H9 (cell line): ENCODE measurements at regions not wholly inside any gene's neighbourhood (a gene's known extent, or its start where the extent isn't known, plus 50 kb on each side); places are given as distances from the start of the nearest gene placed in this dataset.

Source experiments
- DNase-seq: peaks from one replicate; pipeline ENCODE4 v3.0.0-alpha.2; 2017
- H2AFZ ChIP-seq: one replicate; pipeline ENCODE4 v1.6.1; 2013; ENCODE audit warnings: mild to moderate bottlenecking, low read length, control low read depth, moderate library complexity
- H2AK5ac ChIP-seq: 2 replicates; pipeline ENCODE4 v1.6.1; 2013; ENCODE audit warnings: low read length, control low read depth, mixed read lengths; ENCODE audit not compliant: insufficient read length
- H2BK120ac ChIP-seq: one replicate; pipeline ENCODE4 v1.6.1; 2013; ENCODE audit warnings: low read depth, mild to moderate bottlenecking, low read length, control low read depth, inconsistent platforms; ENCODE audit not compliant: poor library complexity, severe bottlenecking
- H2BK12ac ChIP-seq: 2 replicates; pipeline ENCODE4 v1.6.1; 2013; ENCODE audit warnings: low read length, control low read depth, mixed read lengths, low read depth; ENCODE audit not compliant: insufficient read length
- H2BK15ac ChIP-seq: 2 replicates; pipeline ENCODE4 v1.6.1; 2013; ENCODE audit warnings: low read depth, low read length, control low read depth
- H2BK20ac ChIP-seq: one replicate; pipeline ENCODE4 v1.6.1; 2013; ENCODE audit warnings: low read depth, mild to moderate bottlenecking, low read length, control low read depth, inconsistent platforms; ENCODE audit not compliant: poor library complexity, severe bottlenecking
- H2BK5ac ChIP-seq: 2 replicates; pipeline ENCODE4 v1.6.1; 2013; ENCODE audit warnings: low read length, control low read depth, mixed read lengths; ENCODE audit not compliant: insufficient read length
- H3K14ac ChIP-seq: 2 replicates; pipeline ENCODE4 v1.6.1; 2013; ENCODE audit warnings: low read length, control low read depth; ENCODE audit not compliant: insufficient read depth
- H3K18ac ChIP-seq: 2 replicates; pipeline ENCODE4 v1.6.1; 2013; ENCODE audit warnings: low read depth, mild to moderate bottlenecking, mixed read lengths, low read length, control low read depth; ENCODE audit not compliant: insufficient read length
- H3K23ac ChIP-seq: 2 replicates; pipeline ENCODE4 v1.6.1; 2013; ENCODE audit warnings: low read length, control low read depth, mixed read lengths, low read depth; ENCODE audit not compliant: insufficient read length
- H3K23me2 ChIP-seq: 2 replicates; pipeline ENCODE4 v1.6.1; 2013; ENCODE audit warnings: low read depth, mild to moderate bottlenecking, mixed read lengths, low read length, control low read depth; ENCODE audit not compliant: insufficient read length, poor library complexity, severe bottlenecking
- H3K27ac ChIP-seq: 2 replicates; pipeline ENCODE4 v1.5.1; 2013; ENCODE audit warnings: low read length, control low read depth, mixed read lengths, low read depth; ENCODE audit not compliant: insufficient read length
- H3K27me3 ChIP-seq: 2 replicates; pipeline ENCODE4 v1.6.1; 2013; ENCODE audit warnings: low read length, control low read depth, inconsistent platforms; ENCODE audit not compliant: insufficient read depth
- H3K4ac ChIP-seq: 2 replicates; pipeline ENCODE4 v1.6.1; 2013; ENCODE audit warnings: low read depth, mild to moderate bottlenecking, control low read depth, inconsistent platforms, low read length, moderate library complexity
- H3K4me1 ChIP-seq: 2 replicates; pipeline ENCODE4 v1.6.1; 2013; ENCODE audit warnings: low read length, control low read depth, inconsistent platforms; ENCODE audit not compliant: insufficient read depth
- H3K4me2 ChIP-seq: 2 replicates; pipeline ENCODE4 v1.6.1; 2013; ENCODE audit warnings: low read length, control low read depth, mixed read lengths; ENCODE audit not compliant: insufficient read length, insufficient read depth
- H3K56ac ChIP-seq: 2 replicates; pipeline ENCODE4 v1.6.1; 2013; ENCODE audit warnings: low read depth, mild to moderate bottlenecking, mixed read lengths, low read length, control low read depth; ENCODE audit not compliant: insufficient read length
- H3K79me1 ChIP-seq: 2 replicates; pipeline ENCODE4 v1.6.1; 2013; ENCODE audit warnings: low read depth, mild to moderate bottlenecking, moderate library complexity, low read length, control low read depth, inconsistent platforms; ENCODE audit not compliant: insufficient read depth, poor library complexity, severe bottlenecking
- H3K79me2 ChIP-seq: 2 replicates; pipeline ENCODE4 v1.6.1; 2013; ENCODE audit warnings: low read length, control low read depth, inconsistent platforms; ENCODE audit not compliant: insufficient read depth
- H3K9ac ChIP-seq: 2 replicates; pipeline ENCODE4 v1.6.1; 2013; ENCODE audit warnings: low read length, control low read depth, mixed read lengths; ENCODE audit not compliant: insufficient read length; ENCODE audit errors: extremely low read depth
- H3K9me3 ChIP-seq: one replicate; pipeline ENCODE4 v1.6.1; 2013; ENCODE audit warnings: low read depth, low read length, inconsistent platforms; ENCODE audit not compliant: control insufficient read depth
- H3T11ph ChIP-seq: one replicate; pipeline ENCODE4 v1.6.1; 2013; ENCODE audit warnings: mild to moderate bottlenecking, low read length, control low read depth, inconsistent platforms
- H4K20me1 ChIP-seq: one replicate; pipeline ENCODE4 v1.6.1; 2013; ENCODE audit not compliant: control insufficient read depth, insufficient read length, insufficient read depth
- H4K5ac ChIP-seq: 2 replicates; pipeline ENCODE4 v1.6.1; 2013; ENCODE audit warnings: low read depth, mild to moderate bottlenecking, mixed read lengths, low read length, control low read depth; ENCODE audit not compliant: insufficient read length
- H4K8ac ChIP-seq: replicated peaks from 2 replicates; pipeline ENCODE4 v1.6.1; 2013; ENCODE audit warnings: low read length, control low read depth, mixed read lengths, low read depth; ENCODE audit not compliant: insufficient read length
- H4K91ac ChIP-seq: 2 replicates; pipeline ENCODE4 v1.6.1; 2013; ENCODE audit warnings: low read depth, mild to moderate bottlenecking, moderate library complexity, mixed read lengths, low read length, control low read depth; ENCODE audit not compliant: insufficient read length
- H3K27ac Mint-ChIP-seq, 3 experiments: 2 replicates in 2 of 3; 3 replicates in 1 of 3; pipeline ENCODE4 v1.8.0; 2020 to 2021; ENCODE audit warnings: mixed read lengths in 3 of 3, mild to moderate bottlenecking in 1 of 3, moderate library complexity in 1 of 3
- H3K27me3 Mint-ChIP-seq: 2 replicates; pipeline ENCODE4 v1.8.0; 2021; ENCODE audit warnings: low read depth, mild to moderate bottlenecking, moderate library complexity, mixed read lengths
- H3K36me3 Mint-ChIP-seq, 3 experiments: 2 replicates in 2 of 3; 3 replicates in 1 of 3; pipeline ENCODE4 v1.8.0; 2020 to 2021; ENCODE audit warnings: low read depth in 3 of 3, mixed read lengths in 3 of 3; ENCODE audit not compliant: insufficient read depth in 1 of 3
- H3K4me1 Mint-ChIP-seq, 2 experiments: 2 replicates each; pipeline ENCODE4 v1.8.0; 2020; ENCODE audit warnings: mixed read lengths in 2 of 2
- H3K4me3 Mint-ChIP-seq, 2 experiments: 2 replicates in 1 of 2; 3 replicates in 1 of 2; pipeline ENCODE4 v1.8.0; 2020 to 2021; ENCODE audit warnings: mild to moderate bottlenecking in 2 of 2, mixed read lengths in 2 of 2, moderate library complexity in 1 of 2
- H3K9me3 Mint-ChIP-seq, 2 experiments: 2 replicates in 1 of 2; 3 replicates in 1 of 2; pipeline ENCODE4 v1.8.0; 2020; ENCODE audit warnings: mild to moderate bottlenecking in 2 of 2, mixed read lengths in 2 of 2, moderate library complexity in 1 of 2
- WGBS: extraction: QIAGEN DNeasy Blood & Tissue Kit; methylation state at CpG from one replicate; pipeline ENCODE4 v1.1.7; 2013; ENCODE audit warnings: missing lambda C conversion rate, low lambda C conversion rate, mixed read lengths; ENCODE audit not compliant: insufficient read length; ENCODE audit errors: extremely low coverage; 5-methylcytosine and 5-hydroxymethylcytosine counted together
- TF ChIP-seq, protein P1 (sequence below): fragments of 200-600 bp; sonication (generic); conservative IDR thresholded peaks from 3 replicates; pipeline ENCODE4 v1.8.0; 2021; ENCODE audit warnings: antibody characterized with exemption, mild to moderate bottlenecking

DNA sequence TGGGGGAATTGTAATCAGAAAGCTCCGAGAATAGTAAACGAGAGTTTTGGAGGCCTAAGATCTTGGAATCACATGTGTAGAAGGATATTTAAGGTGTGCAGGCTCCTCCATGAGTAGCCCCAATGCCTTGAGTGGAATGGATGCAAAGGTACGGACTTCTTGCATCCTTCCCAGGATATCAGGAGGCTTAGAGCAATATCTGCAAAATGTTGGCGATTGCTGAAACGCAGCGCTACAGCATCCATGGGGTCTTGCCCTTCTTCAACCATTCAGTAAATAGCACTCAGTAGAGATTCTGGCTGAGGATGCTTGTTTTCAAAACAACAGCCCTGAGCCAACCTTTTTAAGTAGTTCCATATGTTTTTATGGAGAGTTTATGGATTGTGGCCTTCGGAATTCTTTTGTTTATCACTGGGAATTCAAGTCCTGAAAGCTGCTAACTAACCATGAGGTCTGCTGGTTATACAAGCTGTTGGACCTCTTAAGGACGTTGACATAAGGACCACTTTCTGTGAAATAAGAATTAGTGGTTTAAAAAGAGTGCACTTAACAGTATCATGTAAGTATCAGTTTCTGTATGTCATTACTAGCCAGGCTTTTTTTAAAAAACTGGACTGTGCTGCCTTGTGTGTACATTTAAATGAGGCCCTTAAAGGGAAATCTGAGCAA, 228.8 kb upstream of the PGRMC2 start:
- H3K9me3 Mint-ChIP-seq: peaks cover 0 to 4% of the 10 kb centered on the region in 2 experiments; a peak in 3 of 5 replicates
- Histone ChIP-seq H2BK15ac (no peak overlapping the region), H4K5ac (no peak overlapping the region), H4K20me1 (no peaks in the 10 kb centered on the region), H3K79me2 (no peaks in the 10 kb centered on the region), H2AK5ac (no peak overlapping the region), H3K18ac (no peak overlapping the region), H3K9ac (no peak overlapping the region), H3K9me3 (no peaks in the 10 kb centered on the region), H2BK20ac (no peak overlapping the region), H2AFZ (no peak overlapping the region), H3K14ac (no peak overlapping the region), H4K8ac (no peak overlapping the region), H3T11ph (no peak overlapping the region), H2BK120ac (no peak overlapping the region), H3K27ac (no peak overlapping the region), H3K56ac (no peak overlapping the region), H2BK5ac (no peak overlapping the region), H3K4me1 (peaks cover 6% of the 10 kb centered on the region; the same call in 1 of the 2 replicates), H2BK12ac (no peak overlapping the region), H3K27me3 (no peaks in the 10 kb centered on the region), H3K23ac (no peak overlapping the region), H4K91ac (no peak overlapping the region), H3K4ac (no peak overlapping the region), H3K79me1 (no peaks in the 10 kb centered on the region), H3K23me2 (no peaks in the 10 kb centered on the region), H3K4me2 (no peak overlapping the region)
- WGBS: no CpG with 5 or more reads among the region's 8 CpGs
- H3K4me1 Mint-ChIP-seq: peaks cover 20 to 31% of the 10 kb centered on the region in 2 experiments
- no peak overlapping the region for H3K4me3 Mint-ChIP-seq
- TF ChIP-seq, protein P1, sequence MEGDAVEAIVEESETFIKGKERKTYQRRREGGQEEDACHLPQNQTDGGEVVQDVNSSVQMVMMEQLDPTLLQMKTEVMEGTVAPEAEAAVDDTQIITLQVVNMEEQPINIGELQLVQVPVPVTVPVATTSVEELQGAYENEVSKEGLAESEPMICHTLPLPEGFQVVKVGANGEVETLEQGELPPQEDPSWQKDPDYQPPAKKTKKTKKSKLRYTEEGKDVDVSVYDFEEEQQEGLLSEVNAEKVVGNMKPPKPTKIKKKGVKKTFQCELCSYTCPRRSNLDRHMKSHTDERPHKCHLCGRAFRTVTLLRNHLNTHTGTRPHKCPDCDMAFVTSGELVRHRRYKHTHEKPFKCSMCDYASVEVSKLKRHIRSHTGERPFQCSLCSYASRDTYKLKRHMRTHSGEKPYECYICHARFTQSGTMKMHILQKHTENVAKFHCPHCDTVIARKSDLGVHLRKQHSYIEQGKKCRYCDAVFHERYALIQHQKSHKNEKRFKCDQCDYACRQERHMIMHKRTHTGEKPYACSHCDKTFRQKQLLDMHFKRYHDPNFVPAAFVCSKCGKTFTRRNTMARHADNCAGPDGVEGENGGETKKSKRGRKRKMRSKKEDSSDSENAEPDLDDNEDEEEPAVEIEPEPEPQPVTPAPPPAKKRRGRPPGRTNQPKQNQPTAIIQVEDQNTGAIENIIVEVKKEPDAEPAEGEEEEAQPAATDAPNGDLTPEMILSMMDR: no peak
- no peak for DNase-seq
- no peaks in the 10 kb centered on the region for H3K27me3 Mint-ChIP-seq
- H3K36me3 Mint-ChIP-seq: peaks cover 0 to 9% (median 0%) of the 10 kb centered on the region in 3 experiments; a peak in 5 of 7 replicates
- no peak overlapping the region for H3K27ac Mint-ChIP-seq
